ENCODE measurements at regions not wholly inside any gene's neighbourhood (a gene's known extent, or its start where the extent isn't known, plus 50 kb on each side); places are given as distances from the start of the nearest gene placed in this dataset.

DNA sequence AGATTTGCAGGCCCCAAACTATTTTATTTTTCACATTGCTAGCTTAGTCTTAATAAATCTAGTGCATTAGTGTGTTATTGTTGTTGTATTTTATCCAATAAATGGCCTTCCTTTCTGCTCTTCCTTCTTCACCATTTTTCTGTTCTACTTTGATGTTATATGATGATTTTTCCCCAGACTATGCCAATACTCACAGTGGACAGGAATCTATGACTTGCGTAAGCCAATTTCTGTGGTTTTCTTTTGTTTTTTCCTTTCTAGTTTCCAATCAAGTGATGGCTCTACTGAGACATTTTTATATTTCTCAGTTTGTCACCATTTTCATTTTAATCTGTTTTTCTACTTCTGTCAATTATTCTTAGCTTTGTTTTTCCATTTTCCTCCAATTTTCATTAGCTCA, 106.8 kb upstream of the FBXL7 start:
- Mint-ChIP-seq H3K4me1 (no peaks in the 10 kb centered on the region), H3K9me3 (peaks cover 3% of the 10 kb centered on the region in 2 donors), H3K27me3 (no peaks in the 10 kb centered on the region), H3K36me3 (no peaks in the 10 kb centered on the region), H3K4me3 (no peak overlapping the region), H3K27ac (no peak overlapping the region)
- no peak for ATAC-seq (replicated peaks)
- no peak for DNase-seq

DNA sequence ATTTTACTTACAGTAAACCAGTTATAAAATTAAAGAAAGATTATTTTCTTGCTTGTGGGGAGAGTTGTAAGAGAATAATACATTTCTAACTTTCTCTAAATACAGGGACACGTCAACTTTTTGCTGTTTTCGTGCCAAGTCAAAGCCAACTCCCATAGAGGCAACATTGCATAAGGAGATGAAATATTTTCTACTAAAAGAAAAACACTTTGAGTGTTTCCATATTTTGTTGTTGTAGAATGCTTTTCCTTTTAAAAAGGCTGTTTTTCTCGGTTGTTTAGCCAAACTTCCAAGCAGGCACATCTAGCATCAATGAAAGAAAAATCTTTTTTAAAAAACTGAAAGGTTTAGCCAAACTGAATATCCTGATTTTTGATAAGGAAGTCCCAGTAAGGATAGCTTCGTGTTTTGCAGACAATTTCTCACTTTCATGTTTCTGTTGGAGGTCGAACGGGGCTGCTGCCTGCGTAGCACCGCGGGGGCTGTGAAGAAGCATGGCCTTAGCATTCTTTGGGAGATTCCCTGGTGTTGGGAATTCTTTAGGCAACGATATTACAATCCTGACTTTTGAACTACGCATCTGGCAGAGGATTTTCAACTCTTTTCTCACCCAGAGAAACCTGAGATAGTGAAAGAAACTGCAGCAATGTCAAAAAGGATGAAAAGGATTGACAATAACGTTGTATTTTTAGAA, 108.1 kb upstream of the FBXL7 start:
- H3K9me3 Mint-ChIP-seq = peaks cover 5 to 9% of the 10 kb centered on the region in 2 donors
- DNase-seq (no peak), ATAC-seq (replicated peaks) (no peak)
- no peak overlapping the region for H3K4me3 Mint-ChIP-seq
- H3K36me3 Mint-ChIP-seq = no peaks in the 10 kb centered on the region
- H3K4me1 Mint-ChIP-seq = no peaks in the 10 kb centered on the region
- no peak overlapping the region for H3K27ac Mint-ChIP-seq
- H3K27me3 Mint-ChIP-seq = no peaks in the 10 kb centered on the region

DNA sequence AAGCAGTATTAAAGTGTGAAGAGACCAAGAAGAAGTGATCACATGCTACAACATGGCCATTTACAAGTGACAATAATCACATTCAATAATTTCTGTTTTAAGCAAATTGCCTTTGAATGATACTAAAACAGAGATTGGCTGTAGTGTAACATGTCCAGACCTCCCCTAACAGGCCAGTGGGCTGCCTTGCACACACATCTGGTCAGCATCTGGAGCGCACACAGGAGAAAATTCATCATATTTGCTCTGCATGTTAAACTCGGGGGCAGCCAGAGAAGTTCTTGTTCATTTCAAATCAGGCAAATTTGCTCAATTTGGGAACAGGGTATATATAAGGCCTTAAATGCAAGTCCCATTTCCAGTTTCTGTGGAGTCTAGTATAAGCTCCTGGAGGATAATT, 111.1 kb upstream of the FBXL7 start:
- DNase-seq = no peak
- Mint-ChIP-seq H3K27ac (no peak overlapping the region), H3K9me3 (peaks cover 7 to 15% of the 10 kb centered on the region in 2 donors), H3K27me3 (no peaks in the 10 kb centered on the region), H3K36me3 (no peaks in the 10 kb centered on the region), H3K4me1 (no peaks in the 10 kb centered on the region), H3K4me3 (no peak overlapping the region)
- no peak for ATAC-seq (replicated peaks)

DNA sequence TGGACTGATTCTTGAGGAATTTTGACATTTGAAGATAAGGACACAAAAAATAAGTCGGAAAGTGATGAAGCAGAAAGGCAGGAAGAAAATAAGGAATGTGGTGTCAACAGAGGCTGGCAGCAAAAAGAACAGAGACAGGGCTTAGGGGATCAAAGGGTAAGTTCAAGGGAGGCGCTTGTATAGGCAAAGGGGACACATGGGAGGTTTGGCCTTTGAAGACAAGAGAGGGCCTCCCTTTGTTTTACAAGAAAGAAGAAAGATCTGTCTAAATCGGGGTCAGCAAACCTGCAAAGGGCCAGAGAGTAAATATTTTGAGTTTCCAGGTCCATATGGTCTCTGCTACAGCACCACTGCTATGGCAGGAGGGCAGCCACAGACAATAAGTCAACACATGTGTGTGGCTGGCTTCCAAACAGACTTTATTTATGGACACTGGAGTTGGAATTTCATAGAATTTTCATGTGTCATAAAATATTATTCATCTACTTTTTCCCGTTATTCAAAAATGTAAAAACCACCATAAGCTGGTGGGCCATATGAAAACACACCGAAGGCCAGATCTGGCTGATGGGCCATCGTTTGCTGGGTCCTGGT, 112.0 kb upstream of the FBXL7 start:
- no peak for DNase-seq
- Mint-ChIP-seq H3K4me3 (no peak overlapping the region), H3K36me3 (no peaks in the 10 kb centered on the region), H3K27me3 (no peaks in the 10 kb centered on the region), H3K27ac (no peak overlapping the region), H3K9me3 (peaks cover 7 to 14% of the 10 kb centered on the region in 2 donors), H3K4me1 (no peaks in the 10 kb centered on the region)
- ATAC-seq (replicated peaks) = no peak

DNA sequence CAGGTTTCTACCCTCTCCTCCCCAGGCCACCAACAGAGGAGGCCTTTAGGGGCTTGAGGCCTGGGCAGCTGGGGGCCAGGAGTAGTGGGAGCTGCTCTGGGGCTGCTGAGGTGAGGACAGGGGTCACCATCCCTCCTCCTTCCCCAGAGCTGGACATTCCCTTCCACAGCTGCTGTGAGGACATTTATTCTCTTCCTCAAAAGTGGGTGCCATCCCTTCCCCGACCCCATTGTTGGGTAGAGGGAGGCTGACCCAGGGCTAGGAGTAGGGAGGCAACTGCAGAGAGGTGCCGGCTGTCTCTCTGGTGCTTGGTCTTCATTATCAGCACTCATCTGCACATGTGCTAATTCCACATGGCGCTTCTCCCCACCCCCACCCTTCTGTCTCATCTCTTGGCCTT, 113.9 kb upstream of the FBXL7 start:
- H3K27ac Mint-ChIP-seq = no peak overlapping the region
- no peak overlapping the region for H3K4me3 Mint-ChIP-seq
- no peaks in the 10 kb centered on the region for H3K27me3 Mint-ChIP-seq
- no peak for DNase-seq
- no peaks in the 10 kb centered on the region for H3K36me3 Mint-ChIP-seq
- H3K4me1 Mint-ChIP-seq = no peaks in the 10 kb centered on the region
- peaks cover 7 to 14% of the 10 kb centered on the region in 2 donors for H3K9me3 Mint-ChIP-seq
- ATAC-seq (replicated peaks) = no peak

DNA sequence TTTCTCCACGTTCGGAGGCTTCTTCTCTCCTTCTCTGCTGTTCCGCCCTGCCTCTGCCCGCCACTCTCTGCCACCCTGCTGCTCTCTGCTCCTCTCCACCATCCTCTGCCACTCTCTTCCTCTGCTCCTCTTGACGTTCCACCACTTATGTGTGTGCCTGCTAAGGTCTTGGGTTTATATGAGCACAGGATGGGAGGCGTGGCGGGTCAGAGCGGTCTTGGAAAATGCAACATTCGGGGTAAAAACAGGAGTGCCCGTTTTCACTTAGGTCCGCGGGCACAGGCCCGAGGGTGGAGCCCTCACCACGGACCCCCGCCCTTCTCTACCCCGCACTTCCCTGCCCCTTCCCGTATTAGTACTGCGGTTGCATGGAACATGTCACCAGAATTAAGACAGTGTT, 114.4 kb upstream of the FBXL7 start:
- Mint-ChIP-seq H3K4me1 (no peaks in the 10 kb centered on the region), H3K4me3 (no peak overlapping the region), H3K27me3 (no peaks in the 10 kb centered on the region), H3K36me3 (no peaks in the 10 kb centered on the region), H3K27ac (no peak overlapping the region), H3K9me3 (peaks cover 7 to 14% of the 10 kb centered on the region in 2 donors)
- DNase-seq (no peak), ATAC-seq (replicated peaks) (no peak)

GRCh38 chr5:15385037-15385436, 114.9 kb upstream of the FBXL7 start:
- Mint-ChIP-seq H3K4me1 (no peaks in the 10 kb centered on the region), H3K9me3 (peaks cover 7 to 15% of the 10 kb centered on the region in 2 donors), H3K4me3 (no peak overlapping the region), H3K36me3 (no peaks in the 10 kb centered on the region), H3K27ac (no peak overlapping the region), H3K27me3 (no peaks in the 10 kb centered on the region)
- ATAC-seq (replicated peaks) (no peak), DNase-seq (no peak)

GRCh38 chr5:15384581-15384980, 115.4 kb upstream of the FBXL7 start:
- ATAC-seq (replicated peaks) (no peak), DNase-seq (no peak)
- no peaks in the 10 kb centered on the region for H3K27me3 Mint-ChIP-seq
- no peak overlapping the region for H3K4me3 Mint-ChIP-seq
- H3K9me3 Mint-ChIP-seq = peaks cover 7 to 15% of the 10 kb centered on the region in 2 donors
- no peaks in the 10 kb centered on the region for H3K4me1 Mint-ChIP-seq
- no peaks in the 10 kb centered on the region for H3K36me3 Mint-ChIP-seq
- H3K27ac Mint-ChIP-seq = no peak overlapping the region

DNA sequence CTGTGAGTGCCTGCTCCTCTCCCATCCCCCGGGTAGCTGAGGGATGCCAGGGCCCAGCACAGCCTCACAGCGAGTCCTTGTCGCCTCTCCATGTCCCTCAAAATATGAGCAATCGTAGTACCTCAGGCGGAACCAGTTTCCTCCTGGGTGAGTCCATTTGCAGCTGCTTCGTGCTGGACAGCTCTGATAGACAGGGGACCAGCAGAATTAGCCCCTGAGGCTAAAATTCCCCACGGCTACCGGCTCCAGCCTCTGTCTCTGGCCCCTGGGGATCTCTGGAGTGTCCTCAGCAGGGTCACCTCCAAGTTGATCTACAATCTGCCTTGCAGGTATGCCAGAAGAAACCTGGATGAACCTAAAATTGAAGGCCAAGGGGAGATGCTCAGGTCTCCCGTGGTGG, 115.8 kb upstream of the FBXL7 start:
- no peaks in the 10 kb centered on the region for H3K27me3 Mint-ChIP-seq
- ATAC-seq (replicated peaks) (no peak), DNase-seq (no peak)
- no peaks in the 10 kb centered on the region for H3K36me3 Mint-ChIP-seq
- H3K27ac Mint-ChIP-seq = no peak overlapping the region
- no peak overlapping the region for H3K4me3 Mint-ChIP-seq
- peaks cover 7 to 15% of the 10 kb centered on the region in 2 donors for H3K9me3 Mint-ChIP-seq
- no peaks in the 10 kb centered on the region for H3K4me1 Mint-ChIP-seq

DNA sequence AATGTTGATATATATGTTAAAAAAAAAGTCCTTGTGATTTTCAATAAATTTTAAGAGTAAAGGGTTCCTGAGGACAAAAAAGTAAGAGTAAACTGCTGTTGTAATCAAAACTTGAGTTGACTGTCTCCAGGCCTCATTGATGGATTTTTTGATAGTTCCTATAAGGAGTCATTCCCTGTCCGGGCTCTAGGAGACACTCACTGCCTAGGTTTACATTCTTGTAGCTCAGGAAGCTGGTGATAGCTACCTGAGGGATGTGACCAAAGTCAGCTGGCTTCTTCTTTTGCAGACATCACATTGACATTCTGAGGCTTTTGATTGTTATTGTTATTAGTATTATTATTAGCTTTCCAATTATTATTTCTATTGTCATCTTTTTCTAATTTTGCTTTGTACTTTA, 116.5 kb upstream of the FBXL7 start:
- ATAC-seq (replicated peaks) (no peak), DNase-seq (no peak)
- Mint-ChIP-seq H3K9me3 (peaks cover 7 to 14% of the 10 kb centered on the region in 2 donors), H3K4me1 (no peaks in the 10 kb centered on the region), H3K36me3 (no peaks in the 10 kb centered on the region), H3K27me3 (no peaks in the 10 kb centered on the region), H3K27ac (no peak overlapping the region), H3K4me3 (no peak overlapping the region)

- no peak overlapping the region for H3K4me3 Mint-ChIP-seq
- no peak overlapping the region for H3K27ac Mint-ChIP-seq
- H3K9me3 Mint-ChIP-seq = peaks cover 7 to 14% of the 10 kb centered on the region in 2 donors
- DNase-seq = no peak
- ATAC-seq (replicated peaks) = no peak
- no peaks in the 10 kb centered on the region for H3K27me3 Mint-ChIP-seq
- no peaks in the 10 kb centered on the region for H3K4me1 Mint-ChIP-seq
- no peaks in the 10 kb centered on the region for H3K36me3 Mint-ChIP-seq
Observed at GRCh38 chr5:15383021-15383420, 117.0 kb upstream of the FBXL7 start.

DNA sequence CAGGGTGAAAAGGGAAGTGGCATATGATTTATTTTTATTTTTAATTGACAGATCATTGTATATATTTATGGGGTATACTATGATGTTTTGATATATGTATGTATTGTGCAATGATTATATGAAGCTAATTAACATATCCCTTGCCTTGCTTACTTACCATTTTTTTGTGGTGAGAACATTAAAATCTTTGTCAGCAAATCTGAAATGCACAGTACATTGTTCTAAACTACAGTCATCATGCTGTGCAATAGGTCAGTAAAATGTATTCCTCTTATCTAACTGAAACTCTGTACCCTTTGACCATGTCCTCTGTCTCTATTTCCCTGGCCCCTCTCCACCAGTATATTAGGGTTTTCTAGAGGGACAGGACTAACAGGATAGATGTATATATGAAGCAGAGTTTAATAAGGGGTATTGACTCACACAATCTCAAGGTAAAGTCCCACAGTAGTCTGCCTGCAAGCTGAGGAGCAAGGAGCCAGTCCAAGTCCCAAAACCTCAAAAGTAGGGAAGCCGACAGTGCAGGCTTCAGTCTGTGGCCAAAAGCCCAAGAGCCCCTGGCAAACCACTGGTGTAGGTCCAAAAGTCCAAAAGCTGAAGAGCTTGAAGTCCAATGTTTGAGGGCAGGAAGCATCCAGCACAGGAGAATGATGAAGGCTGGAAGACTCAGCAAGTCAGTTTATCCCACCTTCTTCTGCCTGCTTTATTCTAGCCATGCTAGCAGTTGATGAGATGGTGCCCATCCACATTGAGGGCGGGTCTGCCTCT, 122.2 kb upstream of the FBXL7 start:
- ATAC-seq (replicated peaks) = no peak
- no peaks in the 10 kb centered on the region for H3K4me1 Mint-ChIP-seq
- no peaks in the 10 kb centered on the region for H3K36me3 Mint-ChIP-seq
- no peak overlapping the region for H3K27ac Mint-ChIP-seq
- H3K9me3 Mint-ChIP-seq = peaks cover 0 to 2% of the 10 kb centered on the region in 2 donors
- no peaks in the 10 kb centered on the region for H3K27me3 Mint-ChIP-seq
- DNase-seq = no peak
- H3K4me3 Mint-ChIP-seq = no peak overlapping the region

- no peaks in the 10 kb centered on the region for H3K27me3 Mint-ChIP-seq
- H3K27ac Mint-ChIP-seq = no peak overlapping the region
- no peak for DNase-seq
- ATAC-seq (replicated peaks) = no peak
- no peaks in the 10 kb centered on the region for H3K4me1 Mint-ChIP-seq
- no peaks in the 10 kb centered on the region for H3K36me3 Mint-ChIP-seq
- H3K9me3 Mint-ChIP-seq = peaks cover 0 to 2% of the 10 kb centered on the region in 2 donors
- no peak overlapping the region for H3K4me3 Mint-ChIP-seq
Observed at GRCh38 chr5:15376803-15377202, 123.2 kb upstream of the FBXL7 start.

GRCh38 chr5:15376088-15376487, 123.9 kb upstream of the FBXL7 start:
- Mint-ChIP-seq H3K27me3 (no peaks in the 10 kb centered on the region), H3K4me3 (no peak overlapping the region), H3K27ac (no peak overlapping the region), H3K9me3 (peaks cover 0 to 2% of the 10 kb centered on the region in 2 donors), H3K36me3 (no peaks in the 10 kb centered on the region), H3K4me1 (no peaks in the 10 kb centered on the region)
- DNase-seq = no peak
- ATAC-seq (replicated peaks) = no peak

DNA sequence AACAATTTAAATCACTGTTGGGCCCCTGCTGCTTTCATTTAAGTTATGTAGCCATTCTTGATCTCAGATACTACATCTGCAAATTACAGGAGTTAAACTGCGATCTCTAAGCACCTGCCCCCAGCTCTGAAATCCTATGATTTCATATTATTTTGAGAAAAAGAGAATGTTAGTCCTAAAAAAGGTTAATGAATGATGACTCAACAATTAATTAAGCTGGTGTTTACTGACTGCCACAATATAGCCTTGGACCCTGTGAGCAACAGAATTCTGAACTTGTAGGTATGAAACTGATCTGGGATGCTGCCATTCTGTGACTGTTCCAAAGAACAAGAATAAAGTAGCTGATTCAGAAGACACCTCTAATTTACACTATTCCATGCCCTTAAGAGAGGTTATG, 124.4 kb upstream of the FBXL7 start:
- H3K27ac Mint-ChIP-seq = no peak overlapping the region
- H3K36me3 Mint-ChIP-seq = no peaks in the 10 kb centered on the region
- peaks cover 0 to 2% of the 10 kb centered on the region in 2 donors for H3K9me3 Mint-ChIP-seq
- no peak overlapping the region for H3K4me3 Mint-ChIP-seq
- no peaks in the 10 kb centered on the region for H3K4me1 Mint-ChIP-seq
- DNase-seq = no peak
- ATAC-seq (replicated peaks) = no peak
- no peaks in the 10 kb centered on the region for H3K27me3 Mint-ChIP-seq
